Endothelial cell of umbilical vein (primary cell): ENCODE measurements at regions not wholly inside any gene's neighbourhood (a gene's known extent, or its start where the extent isn't known, plus 50 kb on each side); places are given as distances from the start of the nearest gene placed in this dataset.

Experiments used
- BruUV-seq: library from RNA; stranded (reverse); fragments of 400-500 nt; replicated peaks from 2 replicates; lab custom pipeline; 2021; lab: Mats Ljungman, UMichigan
- CTCF ChIA-PET: fragments of 300-600, 350-600 bp; sonication (Branson Sonifier 250); formaldehyde crosslinking; loops from one replicate; lab custom pipeline; 2021; ENCODE audit warnings: antibody characterized with exemption, inconsistent platforms; lab: Charles Lee
- POLR2A ChIA-PET: fragments of 300-600, 350-600 bp; sonication (Branson Sonifier 250); formaldehyde crosslinking; loops from one replicate; lab custom pipeline; 2021; ENCODE audit warnings: antibody characterized with exemption, inconsistent platforms; lab: Charles Lee
- DNase-seq: peaks from one replicate; pipeline ENCODE4 v3.0.0-alpha.2; 2011; ENCODE audit warnings: low read depth, low spot score
- FAIRE-seq: peaks from 2 replicates; lab custom pipeline; 2011; peaks lifted over from hg19 to GRCh38; lab: Jason Lieb, UNC
- H2AFZ ChIP-seq: 2 replicates; pipeline ENCODE4 v1.6.0; 2012; ENCODE audit warnings: low read depth, low read length, control low read depth, inconsistent platforms
- H3K27ac ChIP-seq: 2 replicates; pipeline ENCODE4 v1.5.1; 2011; ENCODE audit warnings: low read depth, mild to moderate bottlenecking, control low read depth, low read length, moderate library complexity; ENCODE audit not compliant: insufficient read depth
- H3K27me3 ChIP-seq, 2 experiments: 2 replicates each; pipeline versions ENCODE4 v1.6.0 to v1.6.1; 2011; ENCODE audit warnings: low read length in 2 of 2, mixed read lengths in 1 of 2; ENCODE audit not compliant: control insufficient read depth in 2 of 2, insufficient read depth in 2 of 2
- H3K36me3 ChIP-seq, 2 experiments: 2 replicates in 1 of 2; 3 replicates in 1 of 2; pipeline ENCODE4 v1.5.1; 2011; ENCODE audit warnings: low read length in 2 of 2, mild to moderate bottlenecking in 1 of 2, moderate library complexity in 1 of 2; ENCODE audit not compliant: control insufficient read depth in 2 of 2, insufficient read depth in 2 of 2; ENCODE audit errors: extremely low read depth in 1 of 2
- H3K4me1 ChIP-seq: 3 replicates; pipeline ENCODE4 v1.5.1; 2011; ENCODE audit warnings: mild to moderate bottlenecking, low read length; ENCODE audit not compliant: control insufficient read depth, insufficient read depth; ENCODE audit errors: extremely low read depth
- H3K4me2 ChIP-seq: 2 replicates; pipeline ENCODE4 v1.6.1; 2011; ENCODE audit warnings: low read length, control low read depth, mixed read lengths; ENCODE audit not compliant: insufficient read depth
- H3K4me3 ChIP-seq, 3 experiments: fragments of 200-600 bp in 1 of 3; sonication (generic), shearing (Covaris generic) in 1 of 3; replicated peaks in 1 of 3; 2 replicates each; pipeline ENCODE4 v1.5.1; 2011 to 2016; ENCODE audit warnings: control low read depth in 3 of 3, low read length in 3 of 3, mild to moderate bottlenecking in 2 of 3, inconsistent platforms in 1 of 3, low read depth in 1 of 3, moderate library complexity in 1 of 3; ENCODE audit not compliant: insufficient read depth in 1 of 3
- H3K79me2 ChIP-seq: 2 replicates; pipeline ENCODE4 v1.6.0; 2012; ENCODE audit warnings: low read length, inconsistent platforms; ENCODE audit not compliant: control insufficient read depth, insufficient read depth
- H3K9ac ChIP-seq: replicated peaks from 2 replicates; pipeline ENCODE3; 2011; ENCODE audit warnings: low read length, control low read depth; ENCODE audit not compliant: insufficient read depth; ENCODE audit errors: extremely low read depth
- H3K9me1 ChIP-seq: replicated peaks from 3 replicates; pipeline ENCODE4 v1.6.0; 2011; ENCODE audit warnings: mild to moderate bottlenecking, low read length; ENCODE audit not compliant: control insufficient read depth, insufficient read depth; ENCODE audit errors: extremely low read depth
- H3K9me3 ChIP-seq: replicated peaks from 2 replicates; pipeline ENCODE4 v1.5.1; 2012; ENCODE audit warnings: low read length, inconsistent platforms; ENCODE audit not compliant: control insufficient read depth, insufficient read depth
- H4K20me1 ChIP-seq: replicated peaks from 2 replicates; pipeline ENCODE3; 2011; ENCODE audit warnings: mild to moderate bottlenecking, low read length; ENCODE audit not compliant: control insufficient read depth, insufficient read depth; ENCODE audit errors: extremely low read depth
- EZH2 ChIP-seq: IDR thresholded peaks from 2 replicates; pipeline ENCODE4 v1.6.1; 2012; ENCODE audit warnings: borderline replicate concordance, low read depth, mild to moderate bottlenecking, moderate library complexity, low read length, inconsistent platforms; ENCODE audit not compliant: severe bottlenecking
- FOS ChIP-seq: IDR thresholded peaks from 2 replicates; pipeline ENCODE4 v1.6.1; 2011; ENCODE audit warnings: mild to moderate bottlenecking, low read length, moderate library complexity, borderline replicate concordance; ENCODE audit not compliant: insufficient read depth
- GATA2 ChIP-seq: IDR thresholded peaks from 2 replicates; pipeline ENCODE4 v1.7.0; 2011; ENCODE audit warnings: low read depth, mild to moderate bottlenecking, moderate library complexity, mixed read lengths, low read length; ENCODE audit not compliant: insufficient read length, insufficient read depth
- MAX ChIP-seq: IDR thresholded peaks from 2 replicates; pipeline ENCODE4 v1.6.1; 2011; ENCODE audit not compliant: insufficient read depth, insufficient read length
- MYC ChIP-seq: IDR thresholded peaks from one replicate; pipeline ENCODE4 v1.6.1; 2011; ENCODE audit warnings: mild to moderate bottlenecking, low read depth, low read length
- POLR2A ChIP-seq: IDR thresholded peaks from 2 replicates; pipeline ENCODE4 v1.6.1; 2012; ENCODE audit warnings: low read depth, mild to moderate bottlenecking, control low read depth, low read length
- dilution Hi-C: fragments of 300-500 bp; cut with MboI; formaldehyde crosslinking; loops from one replicate; pipeline ENCODE4 v1.15.0; 2019; ENCODE audit warnings: low sequenced_read_pairs; ENCODE audit not compliant: extremely low pct_ligation_motif_present
- intact Hi-C: fragments of 100-400 bp; cut with micrococcal nuclease; formaldehyde crosslinking; loops from one replicate; pipeline ENCODE4 v1.10.0; 2022
- TF ChIP-seq, protein P1 (sequence below), 2 donors: IDR thresholded peaks; 1 replicate in 1 of 2; 2 replicates in 1 of 2; pipeline ENCODE4 v1.5.1; 2011; ENCODE audit warnings: low read length in 2 of 2, mild to moderate bottlenecking in 2 of 2, moderate library complexity in 2 of 2, control low read depth in 1 of 2, inconsistent platforms in 1 of 2, low read depth in 1 of 2; ENCODE audit not compliant: insufficient read depth in 1 of 2; ENCODE audit errors: extremely low read depth in 1 of 2

DNA sequence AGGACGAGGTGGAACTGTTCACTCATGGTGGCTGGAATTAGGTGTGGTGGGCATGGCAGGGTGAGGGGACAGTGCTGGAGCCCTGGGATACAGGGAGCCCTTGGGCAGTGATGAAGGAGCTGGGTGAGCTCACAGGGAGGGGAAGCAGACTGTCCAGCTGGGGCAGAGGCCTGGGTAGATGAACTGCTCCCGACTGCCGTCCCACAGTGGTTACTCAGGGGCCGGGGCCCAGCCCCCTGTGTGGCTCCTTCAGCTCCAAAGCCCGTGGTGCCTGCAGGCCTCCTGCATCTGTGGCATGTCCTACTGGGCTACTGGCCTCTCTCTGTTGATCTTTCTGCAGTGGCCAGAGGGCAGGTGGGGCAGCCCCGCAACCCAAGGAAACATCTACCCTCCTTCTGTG is 661.1 kb downstream of the NPHP4 start:
- no TSS peak for BruUV-seq
- TF ChIP-seq, protein P1, sequence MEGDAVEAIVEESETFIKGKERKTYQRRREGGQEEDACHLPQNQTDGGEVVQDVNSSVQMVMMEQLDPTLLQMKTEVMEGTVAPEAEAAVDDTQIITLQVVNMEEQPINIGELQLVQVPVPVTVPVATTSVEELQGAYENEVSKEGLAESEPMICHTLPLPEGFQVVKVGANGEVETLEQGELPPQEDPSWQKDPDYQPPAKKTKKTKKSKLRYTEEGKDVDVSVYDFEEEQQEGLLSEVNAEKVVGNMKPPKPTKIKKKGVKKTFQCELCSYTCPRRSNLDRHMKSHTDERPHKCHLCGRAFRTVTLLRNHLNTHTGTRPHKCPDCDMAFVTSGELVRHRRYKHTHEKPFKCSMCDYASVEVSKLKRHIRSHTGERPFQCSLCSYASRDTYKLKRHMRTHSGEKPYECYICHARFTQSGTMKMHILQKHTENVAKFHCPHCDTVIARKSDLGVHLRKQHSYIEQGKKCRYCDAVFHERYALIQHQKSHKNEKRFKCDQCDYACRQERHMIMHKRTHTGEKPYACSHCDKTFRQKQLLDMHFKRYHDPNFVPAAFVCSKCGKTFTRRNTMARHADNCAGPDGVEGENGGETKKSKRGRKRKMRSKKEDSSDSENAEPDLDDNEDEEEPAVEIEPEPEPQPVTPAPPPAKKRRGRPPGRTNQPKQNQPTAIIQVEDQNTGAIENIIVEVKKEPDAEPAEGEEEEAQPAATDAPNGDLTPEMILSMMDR (IDR thresholded peaks at IDR 0.05; ENCODE audit: extremely low read depth in 1 of 2, insufficient read depth in 1 of 2, low read depth in 1 of 2, low read length in 2 of 2): no peak
- no peak for TF ChIP-seq POLR2A
- TF ChIP-seq GATA2: no peak
- TF ChIP-seq FOS: no peak
- no peak for TF ChIP-seq EZH2

DNA sequence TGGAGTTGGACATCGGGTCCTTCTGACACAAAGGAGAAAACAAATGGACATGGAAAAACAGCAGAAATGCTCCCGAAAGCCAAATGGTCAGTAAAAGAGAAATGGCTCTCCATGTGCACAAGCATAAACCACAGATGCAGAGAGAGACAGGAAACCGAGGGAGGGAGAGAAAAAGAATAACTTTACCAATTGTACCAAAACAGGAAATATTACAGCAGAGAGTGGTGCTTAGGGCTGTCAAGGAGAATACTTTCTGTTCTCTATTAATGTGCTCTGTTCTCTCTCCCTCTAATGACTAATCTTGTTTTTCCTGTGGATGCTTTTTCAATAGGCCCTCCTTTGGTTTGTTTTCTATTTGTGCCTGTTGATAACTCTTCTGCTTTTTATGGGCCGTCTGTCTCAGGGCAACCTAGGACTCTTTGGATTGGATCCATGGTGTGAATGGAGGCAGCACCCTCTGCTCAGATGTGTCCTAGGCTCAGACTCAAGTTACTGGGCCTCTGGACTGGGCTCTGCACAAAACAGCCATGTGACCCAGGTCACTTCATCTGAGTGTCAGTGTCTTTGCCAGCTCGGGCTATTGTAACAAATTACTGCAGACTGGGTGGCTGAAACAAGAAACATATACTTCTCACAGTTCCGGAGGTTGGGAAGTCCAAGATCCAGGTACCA is 663.0 kb downstream of the NPHP4 start:
- no peak for FAIRE-seq
- dilution Hi-C loops: no loop called here
- POLR2A ChIA-PET: no interaction called here

More for the DNA sequence above, 661.1 kb downstream of the NPHP4 start:
- ChIA-PET POLR2A (no interaction called here), CTCF (no interaction called here)
- DNase-seq (no peak), FAIRE-seq (no peak)
- Histone ChIP-seq H3K9ac (no peak overlapping the region), H3K27ac (no peak overlapping the region), H4K20me1 (no peaks in the 10 kb centered on the region), H3K9me3 (peaks cover under 1% of the 10 kb centered on the region), H3K27me3 (no peaks in the 10 kb centered on the region), H2AFZ (no peak overlapping the region), H3K36me3 (no peaks in the 10 kb centered on the region), H3K4me3 (no peak overlapping the region), H3K79me2 (no peaks in the 10 kb centered on the region), H3K4me2 (no peak overlapping the region), H3K9me1 (no peaks in the 10 kb centered on the region), H3K4me1 (no peaks in the 10 kb centered on the region)
- dilution Hi-C loops: no loop called here
- intact Hi-C loops: no loop called here

More for the DNA sequence above, 663.0 kb downstream of the NPHP4 start:
- H3K36me3 ChIP-seq: no peaks in the 10 kb centered on the region
- H3K79me2 ChIP-seq: no peaks in the 10 kb centered on the region
- no peak overlapping the region for H3K27ac ChIP-seq
- no peak overlapping the region for H3K4me3 ChIP-seq
- no peak overlapping the region for H2AFZ ChIP-seq
- no peaks in the 10 kb centered on the region for H3K9me1 ChIP-seq
- BruUV-seq: no TSS peak
- intact Hi-C loops: no loop called here
- H3K9ac ChIP-seq: no peak overlapping the region
- H3K27me3 ChIP-seq: no peaks in the 10 kb centered on the region
- H3K9me3 ChIP-seq: no peaks in the 10 kb centered on the region
- H3K4me1 ChIP-seq: no peaks in the 10 kb centered on the region
- no peak for DNase-seq
- H3K4me2 ChIP-seq: no peak overlapping the region
- TF ChIP-seq MYC (no peak), MAX (no peak)
- TF ChIP-seq, protein P1 (IDR thresholded peaks at IDR 0.05; ENCODE audit: extremely low read depth in 1 of 2, insufficient read depth in 1 of 2, low read depth in 1 of 2, low read length in 2 of 2): no peak
- no peaks in the 10 kb centered on the region for H4K20me1 ChIP-seq
- CTCF ChIA-PET: no interaction called here
